GM21528 (cell line): ENCODE measurements at regions not wholly inside any gene's neighbourhood (a gene's known extent, or its start where the extent isn't known, plus 50 kb on each side); places are given as distances from the start of the nearest gene placed in this dataset.

Experiments
- ATAC-seq: cut with Tn5 transposase; IDR thresholded peaks from one replicate; pipeline ENCODE4 v1.9.1; 2021; ENCODE audit warnings: mild to moderate bottlenecking, moderate library complexity; ENCODE audit not compliant: unreplicated experiment, low FRiP score

- no peak for ATAC-seq
These were observed 122.8 kb downstream of the PRLHR start for GRCh38 chr10:118472415-118473304.

GRCh38 chr10:118471863-118472262 lies 123.6 kb downstream of the PRLHR start:
- no peak for ATAC-seq

GRCh38 chr10:118470470-118470869 lies 125.0 kb downstream of the PRLHR start:
- ATAC-seq = no peak

GRCh38 chr10:118467200-118467599 lies 125.1 kb upstream of the FAM204A start:
- ATAC-seq = no peak

- ATAC-seq = no peak
These were observed 123.3 kb upstream of the FAM204A start for GRCh38 chr10:118465300-118465874.

GRCh38 chr10:118463740-118464139 lies 121.6 kb upstream of the FAM204A start:
- ATAC-seq = no peak

- ATAC-seq = no peak
These were observed 120.3 kb upstream of the FAM204A start for GRCh38 chr10:118462401-118462800.

- ATAC-seq = peak; percentile 82
These were observed 117.6 kb upstream of the FAM204A start for GRCh38 chr10:118459642-118460193.

- no peak for ATAC-seq
These were observed 117.0 kb upstream of the FAM204A start for GRCh38 chr10:118458957-118459641.

GRCh38 chr10:118457824-118458428 lies 115.8 kb upstream of the FAM204A start:
- ATAC-seq = no peak

- no peak for ATAC-seq
These were observed 113.1 kb upstream of the FAM204A start for GRCh38 chr10:118455181-118455695.

GRCh38 chr10:118454211-118454610 lies 112.1 kb upstream of the FAM204A start:
- no peak for ATAC-seq

GRCh38 chr10:118452098-118452497 lies 110.0 kb upstream of the FAM204A start:
- no peak for ATAC-seq

GRCh38 chr10:118449521-118449920 lies 107.4 kb upstream of the FAM204A start:
- ATAC-seq = no peak

- no peak for ATAC-seq
These were observed 106.6 kb upstream of the FAM204A start for GRCh38 chr10:118448744-118449143.

GRCh38 chr10:118447478-118448270 lies 105.5 kb upstream of the FAM204A start:
- ATAC-seq = no peak

GRCh38 chr10:118445535-118445934 lies 103.4 kb upstream of the FAM204A start:
- no peak for ATAC-seq

GRCh38 chr10:118444069-118444468 lies 101.9 kb upstream of the FAM204A start:
- no peak for ATAC-seq

- ATAC-seq = no peak
These were observed 99.9 kb upstream of the FAM204A start for GRCh38 chr10:118442032-118442431.

- no peak for ATAC-seq
These were observed 97.7 kb upstream of the FAM204A start for GRCh38 chr10:118439824-118440223.
